Astrocyte (in vitro differentiated cells and primary cell): ENCODE measurements at regions not wholly inside any gene's neighbourhood (a gene's known extent, or its start where the extent isn't known, plus 50 kb on each side); places are given as distances from the start of the nearest gene placed in this dataset.

Experiments used
- DNase-seq: peaks from one replicate; pipeline ENCODE4 v3.0.0-alpha.2; 2010; ENCODE audit warnings: low read depth
- FAIRE-seq: peaks from 2 replicates; lab custom pipeline; 2011; peaks lifted over from hg19 to GRCh38; lab: Jason Lieb, UNC
- H2AFZ ChIP-seq: 2 replicates; pipeline ENCODE4 v1.6.0; 2012; ENCODE audit warnings: low read depth, low read length, inconsistent platforms
- H3K27ac ChIP-seq: 2 replicates; pipeline ENCODE4 v1.5.1; 2011; ENCODE audit warnings: low read depth, low read length, inconsistent platforms
- H3K27me3 ChIP-seq: 2 replicates; pipeline ENCODE4 v1.6.0; 2011; ENCODE audit warnings: low read length, inconsistent platforms; ENCODE audit not compliant: insufficient read depth
- H3K36me3 ChIP-seq: 2 replicates; pipeline ENCODE4 v1.5.1; 2011; ENCODE audit warnings: low read length, inconsistent platforms; ENCODE audit not compliant: insufficient read depth
- H3K4me1 ChIP-seq: 2 replicates; pipeline ENCODE4 v1.5.1; 2011; ENCODE audit warnings: low read length, inconsistent platforms; ENCODE audit not compliant: insufficient read depth
- H3K4me2 ChIP-seq: 2 replicates; pipeline ENCODE4 v1.6.0; 2012; ENCODE audit warnings: low read length, inconsistent platforms
- H3K4me3 ChIP-seq: 2 replicates; pipeline ENCODE4 v1.5.1; 2011; ENCODE audit warnings: low read depth, mild to moderate bottlenecking, low read length, inconsistent platforms; ENCODE audit not compliant: insufficient read depth
- H3K79me2 ChIP-seq: 2 replicates; pipeline ENCODE4 v1.6.0; 2012; ENCODE audit warnings: mild to moderate bottlenecking, low read length, inconsistent platforms; ENCODE audit not compliant: insufficient read depth
- H3K9ac ChIP-seq: 2 replicates; pipeline ENCODE4 v1.6.0; 2012; ENCODE audit warnings: mild to moderate bottlenecking, low read length, inconsistent platforms
- H3K9me3 ChIP-seq: 2 replicates; pipeline ENCODE4 v1.5.1; 2012; ENCODE audit warnings: low read depth, mild to moderate bottlenecking, low read length, inconsistent platforms; ENCODE audit not compliant: insufficient read depth
- H4K20me1 ChIP-seq: 2 replicates; pipeline ENCODE4 v1.6.0; 2012; ENCODE audit warnings: low read length, inconsistent platforms; ENCODE audit not compliant: insufficient read depth
- H3K27ac Mint-ChIP-seq: one replicate; pipeline ENCODE4 v1.8.0; 2021; ENCODE audit warnings: mild to moderate bottlenecking, mixed read lengths; ENCODE audit not compliant: unreplicated experiment
- H3K27me3 Mint-ChIP-seq: one replicate; pipeline ENCODE4 v1.8.0; 2021; ENCODE audit warnings: low read depth, mixed read lengths; ENCODE audit not compliant: unreplicated experiment
- H3K36me3 Mint-ChIP-seq: one replicate; pipeline ENCODE4 v1.8.0; 2021; ENCODE audit warnings: low read depth, mixed read lengths; ENCODE audit not compliant: unreplicated experiment
- H3K4me1 Mint-ChIP-seq: one replicate; pipeline ENCODE4 v1.8.0; 2021; ENCODE audit warnings: low read depth, mixed read lengths; ENCODE audit not compliant: unreplicated experiment
- H3K4me3 Mint-ChIP-seq: one replicate; pipeline ENCODE4 v1.8.0; 2021; ENCODE audit warnings: mild to moderate bottlenecking, moderate library complexity, mixed read lengths; ENCODE audit not compliant: unreplicated experiment
- H3K9me3 Mint-ChIP-seq: one replicate; pipeline ENCODE4 v1.8.0; 2021; ENCODE audit warnings: mild to moderate bottlenecking, mixed read lengths; ENCODE audit not compliant: unreplicated experiment
- CTCF ChIP-seq: IDR thresholded peaks from 2 replicates; pipeline ENCODE4 v1.5.1; 2011; ENCODE audit warnings: low read depth, mild to moderate bottlenecking, inconsistent platforms, low read length, moderate library complexity; ENCODE audit not compliant: insufficient read depth
- EZH2 ChIP-seq: IDR thresholded peaks from 2 replicates; pipeline ENCODE4 v1.6.1; 2012; ENCODE audit warnings: mild to moderate bottlenecking, low read length, inconsistent platforms; ENCODE audit not compliant: insufficient read depth

DNA sequence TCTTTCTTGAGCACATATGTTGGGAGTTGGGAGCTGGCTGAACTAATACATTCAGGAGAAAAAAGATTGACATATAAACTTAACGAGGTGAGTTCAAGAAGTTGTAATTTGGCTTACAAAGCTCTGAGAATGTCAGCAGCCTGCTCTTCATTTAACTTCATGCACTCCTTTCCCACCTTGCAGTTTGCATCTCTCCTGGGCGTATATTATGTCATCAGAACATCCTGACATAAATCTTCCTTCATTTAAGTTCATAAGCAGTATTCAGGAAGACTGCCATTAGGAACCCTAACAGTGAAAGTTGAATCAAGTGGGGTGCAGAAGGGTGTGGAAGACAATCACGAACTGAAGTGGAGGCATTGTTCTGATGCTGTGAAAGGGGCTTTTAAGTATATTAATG is 288.1 kb downstream of the ARPP21 start:
- H3K9me3 ChIP-seq: no peaks in the 10 kb centered on the region
- no peak for FAIRE-seq

GRCh38 chr3:35929158-35929557 is 289.8 kb downstream of the ARPP21 start:
- no peak overlapping the region for H3K9ac ChIP-seq
- H3K4me3 Mint-ChIP-seq: no peak overlapping the region
- no peaks in the 10 kb centered on the region for H3K79me2 ChIP-seq
- TF ChIP-seq CTCF (no peak), EZH2 (no peak)
- H3K4me1 ChIP-seq: peaks cover 34% of the 10 kb centered on the region
- H3K27ac ChIP-seq: no peak overlapping the region
- H3K4me3 ChIP-seq: no peak overlapping the region
- H2AFZ ChIP-seq: no peak overlapping the region
- DNase-seq (peak; percentile 49), FAIRE-seq (peak; percentile 49)
- no peaks in the 10 kb centered on the region for H3K36me3 ChIP-seq
- H3K36me3 Mint-ChIP-seq: no peaks in the 10 kb centered on the region
- H3K4me1 Mint-ChIP-seq: peaks cover 8% of the 10 kb centered on the region
- no peaks in the 10 kb centered on the region for H4K20me1 ChIP-seq
- no peaks in the 10 kb centered on the region for H3K9me3 Mint-ChIP-seq
- no peaks in the 10 kb centered on the region for H3K27me3 ChIP-seq
- H3K4me2 ChIP-seq: peak overlapping the region; percentile 60
- no peaks in the 10 kb centered on the region for H3K27me3 Mint-ChIP-seq
- no peak overlapping the region for H3K27ac Mint-ChIP-seq
- H3K9me3 ChIP-seq: no peaks in the 10 kb centered on the region

More for the DNA sequence above, 288.1 kb downstream of the ARPP21 start:
- H3K27ac ChIP-seq: no peak overlapping the region
- peaks cover 22% of the 10 kb centered on the region for H3K4me1 ChIP-seq
- Mint-ChIP-seq H3K27ac (no peak overlapping the region), H3K9me3 (no peaks in the 10 kb centered on the region), H3K4me1 (peaks cover 5% of the 10 kb centered on the region), H3K36me3 (peaks cover 2% of the 10 kb centered on the region), H3K4me3 (no peak overlapping the region), H3K27me3 (no peaks in the 10 kb centered on the region)
- no peak overlapping the region for H2AFZ ChIP-seq
- H3K4me2 ChIP-seq: no peak overlapping the region
- no peaks in the 10 kb centered on the region for H3K79me2 ChIP-seq
- no peak for TF ChIP-seq CTCF
- TF ChIP-seq EZH2: no peak
- H3K4me3 ChIP-seq: no peak overlapping the region
- no peak overlapping the region for H3K9ac ChIP-seq
- H4K20me1 ChIP-seq: no peaks in the 10 kb centered on the region
- DNase-seq: no peak
- H3K27me3 ChIP-seq: no peaks in the 10 kb centered on the region
- H3K36me3 ChIP-seq: no peaks in the 10 kb centered on the region

GRCh38 chr3:35931867-35932266 is 292.5 kb downstream of the ARPP21 start:
- Histone ChIP-seq H3K27me3 (no peaks in the 10 kb centered on the region), H3K4me1 (peaks cover 34% of the 10 kb centered on the region), H3K27ac (peak overlapping the region; percentile 17), H3K9ac (no peak overlapping the region), H3K36me3 (no peaks in the 10 kb centered on the region), H3K9me3 (no peaks in the 10 kb centered on the region), H3K79me2 (no peaks in the 10 kb centered on the region), H4K20me1 (no peaks in the 10 kb centered on the region), H3K4me3 (no peak overlapping the region), H3K4me2 (peak overlapping the region; percentile 52), H2AFZ (no peak overlapping the region)
- no peak overlapping the region for H3K4me3 Mint-ChIP-seq
- H3K27me3 Mint-ChIP-seq: no peaks in the 10 kb centered on the region
- no peak for DNase-seq
- H3K27ac Mint-ChIP-seq: no peak overlapping the region
- H3K4me1 Mint-ChIP-seq: peaks cover 7% of the 10 kb centered on the region
- H3K36me3 Mint-ChIP-seq: no peaks in the 10 kb centered on the region
- FAIRE-seq: no peak
- TF ChIP-seq CTCF (no peak), EZH2 (no peak)
- H3K9me3 Mint-ChIP-seq: no peaks in the 10 kb centered on the region
